ENCODE measurements at regions not wholly inside any gene's neighbourhood (a gene's known extent, or its start where the extent isn't known, plus 50 kb on each side); places are given as distances from the start of the nearest gene placed in this dataset.

DNA sequence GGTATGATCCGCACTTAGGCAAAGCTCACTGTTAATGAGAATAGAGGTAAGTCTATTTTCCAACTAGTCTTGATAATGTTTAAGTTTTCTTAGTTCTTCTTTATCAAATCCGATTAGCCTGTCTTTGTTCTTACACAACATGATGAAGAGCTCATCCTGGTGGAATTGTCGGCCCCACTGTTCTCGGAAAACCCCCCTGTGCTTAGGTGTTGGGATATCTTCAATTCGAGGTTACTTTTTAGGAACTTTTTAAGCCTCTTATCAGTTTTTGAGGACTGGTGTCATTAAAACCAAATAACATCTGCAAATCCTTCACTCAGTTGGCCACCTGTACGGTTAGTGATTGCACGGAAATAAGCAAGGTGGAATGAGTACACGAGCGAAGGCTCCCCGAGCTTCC is 60.7 kb upstream of the KIF26B start:
- Mint-ChIP-seq H3K27ac (ENCODE audit: unreplicated experiment) (no peak overlapping the region), H3K9me3 (ENCODE audit: low read depth) (no peaks in the 10 kb centered on the region), H3K36me3 (ENCODE audit: low read depth) (no peaks in the 10 kb centered on the region), H3K4me3 (ENCODE audit: unreplicated experiment) (no peak overlapping the region), H3K27me3 (ENCODE audit: low read depth) (no peaks in the 10 kb centered on the region), H3K4me1 (ENCODE audit: low read depth) (peaks cover 10% of the 10 kb centered on the region)
- TF ChIP-seq, protein P1, sequence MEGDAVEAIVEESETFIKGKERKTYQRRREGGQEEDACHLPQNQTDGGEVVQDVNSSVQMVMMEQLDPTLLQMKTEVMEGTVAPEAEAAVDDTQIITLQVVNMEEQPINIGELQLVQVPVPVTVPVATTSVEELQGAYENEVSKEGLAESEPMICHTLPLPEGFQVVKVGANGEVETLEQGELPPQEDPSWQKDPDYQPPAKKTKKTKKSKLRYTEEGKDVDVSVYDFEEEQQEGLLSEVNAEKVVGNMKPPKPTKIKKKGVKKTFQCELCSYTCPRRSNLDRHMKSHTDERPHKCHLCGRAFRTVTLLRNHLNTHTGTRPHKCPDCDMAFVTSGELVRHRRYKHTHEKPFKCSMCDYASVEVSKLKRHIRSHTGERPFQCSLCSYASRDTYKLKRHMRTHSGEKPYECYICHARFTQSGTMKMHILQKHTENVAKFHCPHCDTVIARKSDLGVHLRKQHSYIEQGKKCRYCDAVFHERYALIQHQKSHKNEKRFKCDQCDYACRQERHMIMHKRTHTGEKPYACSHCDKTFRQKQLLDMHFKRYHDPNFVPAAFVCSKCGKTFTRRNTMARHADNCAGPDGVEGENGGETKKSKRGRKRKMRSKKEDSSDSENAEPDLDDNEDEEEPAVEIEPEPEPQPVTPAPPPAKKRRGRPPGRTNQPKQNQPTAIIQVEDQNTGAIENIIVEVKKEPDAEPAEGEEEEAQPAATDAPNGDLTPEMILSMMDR (IDR thresholded peaks at IDR 0.05) = no peak
- DNase-seq (ENCODE audit: low spot score) = no peak

DNA sequence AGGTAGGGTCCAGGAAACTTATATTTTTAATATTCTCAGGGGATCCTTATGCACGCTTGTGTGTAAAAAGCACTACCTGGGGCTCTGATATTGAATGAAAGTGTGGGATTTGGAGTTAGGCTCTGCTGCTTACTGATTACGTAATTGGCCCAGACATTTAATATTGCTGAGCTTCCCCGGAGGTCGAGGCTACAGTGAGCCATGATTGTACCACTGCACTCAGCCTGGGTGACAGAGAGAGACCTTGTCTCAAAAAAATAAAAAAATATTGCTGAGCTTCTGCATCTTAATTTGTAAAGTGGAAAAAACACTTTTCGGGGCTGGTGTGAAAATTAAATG is 62.2 kb upstream of the KIF26B start:
- TF ChIP-seq, protein P1 (IDR thresholded peaks at IDR 0.05) = no peak
- Mint-ChIP-seq H3K27me3 (ENCODE audit: low read depth) (no peaks in the 10 kb centered on the region), H3K4me1 (ENCODE audit: low read depth) (peaks cover 10% of the 10 kb centered on the region), H3K36me3 (ENCODE audit: low read depth) (no peaks in the 10 kb centered on the region), H3K4me3 (ENCODE audit: unreplicated experiment) (no peak overlapping the region), H3K9me3 (ENCODE audit: low read depth) (no peaks in the 10 kb centered on the region), H3K27ac (ENCODE audit: unreplicated experiment) (no peak overlapping the region)
- DNase-seq (ENCODE audit: low spot score) = no peak

DNA sequence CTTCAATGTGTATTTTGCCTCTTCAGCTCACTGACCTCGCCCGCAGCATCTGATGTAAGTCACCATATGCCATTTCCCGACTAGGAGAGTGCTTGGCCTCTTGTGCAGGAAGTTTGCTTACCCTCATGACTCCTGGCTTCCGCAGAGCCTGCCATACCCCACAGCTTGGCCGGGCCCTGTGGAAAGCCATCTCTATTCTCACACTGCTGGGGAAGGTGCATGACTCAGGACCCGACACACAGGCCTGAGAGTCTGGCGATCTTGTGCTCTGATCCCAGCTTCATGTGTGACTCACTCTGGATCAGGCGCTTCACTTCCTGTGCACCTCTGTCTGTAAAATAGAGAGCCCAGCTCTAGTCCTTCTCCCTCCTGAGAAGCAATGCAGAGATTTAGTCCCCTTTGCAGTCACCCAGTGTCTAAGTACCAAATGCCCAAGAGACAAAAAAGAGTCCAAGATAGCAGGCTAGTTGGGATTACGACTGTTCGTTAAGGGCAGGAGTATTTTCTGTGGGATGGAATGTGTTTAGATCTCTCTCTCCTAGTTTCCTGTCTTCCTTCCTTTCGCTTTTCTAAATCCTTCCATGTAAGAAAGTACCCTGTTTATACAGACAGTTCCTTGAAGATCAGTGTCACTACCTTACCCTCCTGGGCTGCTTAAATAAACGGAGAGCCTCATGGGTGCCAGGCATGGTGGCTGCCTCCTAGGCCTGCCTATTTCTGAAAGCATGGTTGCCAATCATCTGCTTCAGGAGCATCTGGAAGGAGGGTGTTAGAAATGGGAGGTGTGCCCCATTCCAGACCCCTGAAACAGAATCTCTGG is 62.8 kb upstream of the KIF26B start:
- H3K36me3 Mint-ChIP-seq (ENCODE audit: low read depth) = no peaks in the 10 kb centered on the region
- H3K27ac Mint-ChIP-seq (ENCODE audit: unreplicated experiment) = no peak overlapping the region
- H3K4me1 Mint-ChIP-seq (ENCODE audit: low read depth) = peaks cover 10% of the 10 kb centered on the region
- DNase-seq (ENCODE audit: low spot score) = no peak
- TF ChIP-seq, protein P1 (IDR thresholded peaks at IDR 0.05) = no peak
- no peaks in the 10 kb centered on the region for H3K27me3 Mint-ChIP-seq (ENCODE audit: low read depth)
- no peak overlapping the region for H3K4me3 Mint-ChIP-seq (ENCODE audit: unreplicated experiment)
- H3K9me3 Mint-ChIP-seq (ENCODE audit: low read depth) = no peaks in the 10 kb centered on the region

DNA sequence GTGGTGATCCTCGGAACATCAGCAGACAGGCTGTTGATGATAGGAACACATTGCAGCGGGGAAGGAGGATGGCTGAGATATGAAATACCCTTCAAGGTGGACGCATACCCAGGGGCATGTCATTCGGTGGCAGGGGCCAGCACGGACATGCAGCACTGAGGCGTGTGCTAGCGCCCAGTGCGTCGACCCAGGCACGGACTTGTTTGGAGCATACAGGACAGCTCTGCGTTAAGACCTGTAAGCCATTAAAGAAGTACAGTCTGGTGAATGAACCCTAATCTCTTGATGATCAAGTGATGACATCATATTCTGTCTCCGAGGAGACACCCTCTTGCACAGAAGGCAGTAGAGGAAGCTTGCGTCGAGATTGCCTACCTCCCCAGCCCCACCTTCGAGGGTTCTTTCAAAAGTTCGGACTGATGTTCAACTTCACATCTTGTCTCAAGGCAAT is 63.6 kb upstream of the KIF26B start:
- Mint-ChIP-seq H3K27ac (ENCODE audit: unreplicated experiment) (no peak overlapping the region), H3K4me3 (ENCODE audit: unreplicated experiment) (no peak overlapping the region), H3K27me3 (ENCODE audit: low read depth) (no peaks in the 10 kb centered on the region), H3K4me1 (ENCODE audit: low read depth) (peaks cover 14% of the 10 kb centered on the region), H3K9me3 (ENCODE audit: low read depth) (no peaks in the 10 kb centered on the region), H3K36me3 (ENCODE audit: low read depth) (no peaks in the 10 kb centered on the region)
- TF ChIP-seq, protein P1 (IDR thresholded peaks at IDR 0.05) = no peak
- DNase-seq (ENCODE audit: low spot score) = no peak

DNA sequence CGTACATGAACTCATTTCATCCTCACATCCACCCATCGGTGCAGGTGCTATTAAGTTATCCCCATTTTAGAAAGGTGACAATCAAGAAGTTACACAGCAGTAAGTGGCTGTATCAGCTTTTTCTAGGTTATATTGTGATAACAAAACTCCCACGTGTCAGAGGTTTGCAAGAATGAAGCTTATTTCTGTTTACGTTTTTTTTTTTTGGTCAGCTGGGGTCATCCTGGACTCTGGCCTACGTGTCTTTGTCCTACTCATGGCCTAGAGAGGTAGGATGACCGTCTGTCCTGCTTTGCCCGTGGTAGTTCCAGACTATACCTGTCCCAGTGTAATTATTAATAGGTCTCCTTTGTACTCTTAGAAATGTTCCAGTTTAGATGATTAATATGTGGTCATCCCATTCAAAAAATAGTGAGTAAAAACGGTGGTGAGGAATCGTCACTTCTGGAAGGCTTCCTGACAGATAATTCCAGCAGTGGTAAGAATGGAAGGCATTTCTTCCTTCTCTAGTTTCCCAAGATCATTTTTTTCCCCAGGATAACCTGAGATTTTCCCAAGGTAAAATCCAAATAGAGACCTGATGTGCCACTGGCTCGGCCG is 64.2 kb upstream of the KIF26B start:
- Mint-ChIP-seq H3K4me3 (ENCODE audit: unreplicated experiment) (no peak overlapping the region), H3K27me3 (ENCODE audit: low read depth) (no peaks in the 10 kb centered on the region), H3K9me3 (ENCODE audit: low read depth) (no peaks in the 10 kb centered on the region), H3K4me1 (ENCODE audit: low read depth) (peaks cover 15% of the 10 kb centered on the region), H3K36me3 (ENCODE audit: low read depth) (no peaks in the 10 kb centered on the region), H3K27ac (ENCODE audit: unreplicated experiment) (no peak overlapping the region)
- TF ChIP-seq, protein P1 (IDR thresholded peaks at IDR 0.05) = no peak
- DNase-seq (ENCODE audit: low spot score) = no peak
